NT2/D1 (cell line): ENCODE measurements at regions not wholly inside any gene's neighbourhood (a gene's known extent, or its start where the extent isn't known, plus 50 kb on each side); places are given as distances from the start of the nearest gene placed in this dataset.

Source experiments
- SUZ12 ChIP-seq: IDR thresholded peaks from 2 replicates; pipeline ENCODE4 v1.6.1; 2011; ENCODE audit not compliant: insufficient read length, insufficient read depth; ENCODE audit errors: extremely low read depth
- YY1 ChIP-seq: IDR thresholded peaks from 2 replicates; pipeline ENCODE4 v1.6.1; 2011; ENCODE audit not compliant: insufficient read length, insufficient read depth

DNA sequence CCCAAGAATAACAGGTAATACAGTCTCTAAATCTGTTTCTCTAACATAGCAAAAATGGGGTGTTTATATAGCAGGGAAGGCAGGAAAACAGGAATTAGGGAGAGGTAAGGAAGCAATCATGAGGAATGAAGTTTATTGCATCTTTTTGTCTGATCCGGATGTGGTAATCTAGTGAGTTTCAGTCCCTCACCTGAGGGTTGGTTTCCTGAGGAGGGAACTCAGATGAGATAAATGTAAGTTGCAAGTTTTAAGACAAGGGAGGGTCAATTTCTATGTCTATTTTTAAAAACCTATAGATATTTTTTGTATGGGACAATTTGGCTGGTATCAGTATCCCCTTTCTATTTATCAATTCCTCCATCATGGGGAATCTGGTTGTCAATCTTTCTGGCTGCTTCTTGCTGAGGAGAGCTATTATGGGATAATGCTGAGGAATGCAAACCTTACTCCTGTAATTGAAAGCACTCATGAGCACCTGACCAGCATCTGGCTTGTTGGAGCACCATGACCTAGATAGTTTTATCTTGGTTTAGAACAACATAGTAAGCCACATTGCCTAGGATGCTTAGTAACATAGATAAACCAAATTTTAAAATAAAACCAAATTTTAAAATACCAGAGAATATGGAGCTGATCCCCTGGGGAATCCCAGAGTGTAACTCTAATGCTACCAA lies 130.1 kb downstream of the ADAM29 start:
- TF ChIP-seq SUZ12: no peak
- TF ChIP-seq YY1: no peak
